ENCODE measurements at regions not wholly inside any gene's neighbourhood (a gene's known extent, or its start where the extent isn't known, plus 50 kb on each side); places are given as distances from the start of the nearest gene placed in this dataset.
"Not testable (repeated sequence)": the region's sequence is repeated elsewhere in the genome, so short reads cannot be mapped to it uniquely, and the experiment has no call there.

GRCh38 chr5:92369587-92369986 lies 986.5 kb upstream of the ARRDC3 start:
- DNase-seq: no peak

- DNase-seq: no peak
These were observed 982.0 kb upstream of the ARRDC3 start for GRCh38 chr5:92364986-92365550.

- no peak for DNase-seq
These were observed 970.3 kb upstream of the ARRDC3 start for GRCh38 chr5:92353107-92354030.

GRCh38 chr5:92337772-92338234 lies 954.7 kb upstream of the ARRDC3 start:
- DNase-seq: no peak

GRCh38 chr5:92332039-92332438 lies 948.9 kb upstream of the ARRDC3 start:
- no peak for DNase-seq

GRCh38 chr5:92330365-92330764 lies 947.2 kb upstream of the ARRDC3 start:
- no peak for DNase-seq

GRCh38 chr5:92329759-92330158 lies 946.6 kb upstream of the ARRDC3 start:
- no peak for DNase-seq

GRCh38 chr5:92328584-92329259 lies 945.6 kb upstream of the ARRDC3 start:
- DNase-seq: no peak

- no peak for DNase-seq
These were observed 937.3 kb upstream of the ARRDC3 start for GRCh38 chr5:92320446-92320845.

- no peak for DNase-seq
These were observed 930.3 kb upstream of the ARRDC3 start for GRCh38 chr5:92313385-92313784.

GRCh38 chr5:92309336-92309991 lies 926.3 kb upstream of the ARRDC3 start:
- DNase-seq: no peak

GRCh38 chr5:92308679-92309078 lies 925.6 kb upstream of the ARRDC3 start:
- no peak for DNase-seq

- DNase-seq: not testable (repeated sequence)
These were observed 919.2 kb upstream of the ARRDC3 start for GRCh38 chr5:92302356-92302755.

- no peak for DNase-seq
These were observed 900.4 kb upstream of the ARRDC3 start for GRCh38 chr5:92283521-92283920.

- not testable (repeated sequence) for DNase-seq
These were observed 888.6 kb upstream of the ARRDC3 start for GRCh38 chr5:92271750-92272149.

- no peak for DNase-seq
These were observed 885.2 kb upstream of the ARRDC3 start for GRCh38 chr5:92268343-92268742.

GRCh38 chr5:92267830-92268229 lies 884.7 kb upstream of the ARRDC3 start:
- no peak for DNase-seq

- no peak for DNase-seq
These were observed 882.7 kb upstream of the ARRDC3 start for GRCh38 chr5:92265804-92266203.

GRCh38 chr5:92255605-92256004 lies 872.5 kb upstream of the ARRDC3 start:
- not testable (repeated sequence) for DNase-seq

GRCh38 chr5:92248518-92248917 lies 865.4 kb upstream of the ARRDC3 start:
- no peak for DNase-seq

- DNase-seq: no peak
These were observed 859.1 kb upstream of the ARRDC3 start for GRCh38 chr5:92242170-92242569.

GRCh38 chr5:92237896-92238295 lies 854.8 kb upstream of the ARRDC3 start:
- DNase-seq: no peak

- DNase-seq: no peak
These were observed 839.3 kb upstream of the ARRDC3 start for GRCh38 chr5:92222449-92222848.
